ENCODE measurements at regions not wholly inside any gene's neighbourhood (a gene's known extent, or its start where the extent isn't known, plus 50 kb on each side); places are given as distances from the start of the nearest gene placed in this dataset.

DNA sequence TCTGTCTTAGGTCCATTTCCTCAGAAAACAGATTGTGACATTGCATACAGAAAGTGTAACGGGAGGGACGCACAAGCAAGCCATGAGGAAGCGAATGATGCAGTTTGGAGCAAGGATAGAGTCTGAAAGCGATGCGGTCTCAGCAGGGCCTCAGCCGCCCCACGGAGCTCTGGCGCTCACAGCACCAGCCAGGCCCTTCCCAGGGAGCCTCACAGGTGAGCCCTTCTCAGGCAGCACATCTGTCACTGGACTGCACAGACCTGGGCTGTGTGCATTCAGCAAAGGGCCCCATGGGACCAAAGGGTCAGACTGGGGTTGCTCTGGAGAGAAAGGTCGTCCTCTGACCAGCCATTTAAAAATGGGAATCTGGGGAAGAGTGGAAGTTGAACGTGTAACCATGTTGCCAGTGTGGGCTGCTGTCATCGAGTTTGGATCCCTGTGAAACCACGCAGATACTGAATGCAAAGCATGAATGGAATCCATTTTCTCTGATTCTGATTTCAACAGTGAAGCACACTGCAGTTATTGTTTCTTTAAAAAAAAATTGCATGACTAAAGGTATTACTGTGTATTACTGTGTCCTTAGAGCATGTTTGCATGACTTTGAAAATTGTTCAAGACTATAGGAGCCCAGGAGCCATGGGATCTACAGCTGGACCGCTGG lies 350.0 kb upstream of the AKR1E2 start:
- DNase-seq, result no peak

DNA sequence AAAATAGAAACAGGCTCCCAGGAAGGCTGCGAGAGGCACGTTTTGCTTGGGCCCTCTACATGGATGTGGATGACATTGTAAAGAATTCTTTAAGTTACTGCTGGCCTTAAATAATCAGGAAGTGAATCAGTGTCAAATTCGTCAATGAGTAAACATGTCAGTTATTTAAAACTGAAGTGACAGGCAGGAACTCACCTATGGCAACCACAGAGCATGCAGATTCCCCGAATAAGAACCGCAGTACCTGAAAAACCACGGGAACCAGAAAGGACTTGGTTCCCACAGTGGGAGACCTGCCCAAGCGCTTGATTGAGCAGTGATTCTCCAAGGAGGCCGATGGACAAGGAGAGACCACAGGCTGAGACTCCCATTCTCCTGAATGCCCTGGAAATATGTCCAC lies 351.2 kb upstream of the AKR1E2 start:
- no peak for DNase-seq

DNA sequence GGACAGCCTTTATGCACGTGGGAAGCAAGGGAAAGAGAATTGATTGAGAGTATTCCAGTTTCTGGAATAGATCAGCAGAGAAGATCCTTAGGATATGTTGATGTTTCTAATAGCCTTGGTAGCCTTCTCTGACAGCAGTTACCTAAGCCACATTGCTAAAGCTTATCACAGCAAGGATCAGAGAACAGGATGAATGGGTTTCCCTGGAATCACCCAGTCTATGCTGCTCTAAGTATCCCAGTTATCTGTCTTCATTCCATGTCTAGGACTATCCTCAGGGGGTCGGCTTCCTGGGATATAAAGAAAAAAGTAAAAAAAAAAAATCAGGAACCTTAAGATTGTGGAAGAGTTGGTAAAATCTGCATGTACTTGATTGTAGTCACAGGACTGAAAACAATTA lies 352.0 kb upstream of the AKR1E2 start:
- DNase-seq, result no peak

DNA sequence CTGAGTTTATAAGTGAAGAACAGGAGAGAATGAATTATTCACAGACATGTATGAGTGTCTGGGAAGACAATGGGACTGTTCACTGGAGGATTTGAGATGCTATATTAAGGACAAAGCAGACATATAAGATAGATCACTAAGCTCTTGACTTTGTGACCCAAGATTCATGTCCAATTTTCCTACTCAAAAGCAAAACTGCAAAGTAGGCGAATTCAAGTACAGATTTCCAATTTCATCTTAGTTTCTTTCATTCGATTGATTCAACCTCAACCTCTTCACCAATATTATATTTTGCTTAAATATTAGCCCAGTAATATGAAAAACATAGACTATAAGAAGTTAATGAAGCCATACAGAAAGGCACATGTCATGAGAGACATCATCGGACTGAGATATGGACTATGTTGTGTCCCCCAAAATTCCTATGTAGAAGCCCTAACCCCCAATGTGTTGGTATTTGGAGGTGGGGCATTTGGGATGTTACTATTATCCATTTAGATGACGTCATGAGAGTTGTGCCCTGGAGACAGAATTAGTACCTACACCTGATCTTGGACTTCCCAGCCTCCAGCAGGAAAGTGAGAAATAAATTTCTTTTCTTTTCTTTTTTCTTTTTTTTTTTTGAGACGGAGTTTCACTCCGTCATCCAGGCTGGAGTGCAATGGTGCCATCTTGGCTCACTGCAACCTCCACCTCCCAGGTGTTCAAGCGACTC lies 353.7 kb upstream of the AKR1E2 start:
- DNase-seq, result no peak

DNA sequence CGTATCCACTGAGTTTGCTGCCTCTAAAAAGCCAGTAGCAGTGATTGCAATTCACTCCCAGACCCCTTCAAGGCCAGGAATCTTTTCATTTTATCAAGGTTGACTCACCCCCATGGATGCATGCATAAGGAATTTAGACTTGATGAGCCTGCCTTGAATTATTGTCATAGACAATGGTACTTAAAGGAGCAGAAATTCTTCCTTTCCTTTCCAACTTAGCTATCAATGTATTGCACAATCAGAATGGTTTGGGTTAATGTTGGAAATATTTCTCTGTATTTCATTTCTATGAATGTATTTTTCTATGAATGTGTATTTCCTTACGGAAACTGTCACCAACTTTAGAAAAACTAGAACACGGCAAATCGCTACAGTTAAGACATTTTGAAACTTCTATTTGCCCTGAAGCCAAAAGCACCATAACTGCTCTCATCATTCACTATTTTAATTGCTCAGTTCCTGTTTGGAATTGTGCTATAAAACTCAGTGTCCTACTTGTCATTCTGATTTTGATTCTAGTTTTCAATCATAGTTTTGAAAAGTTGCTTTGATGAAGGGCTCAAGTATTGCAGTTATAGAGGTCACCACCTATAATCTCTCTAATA lies 355.7 kb upstream of the AKR1E2 start:
- no peak for DNase-seq

DNA sequence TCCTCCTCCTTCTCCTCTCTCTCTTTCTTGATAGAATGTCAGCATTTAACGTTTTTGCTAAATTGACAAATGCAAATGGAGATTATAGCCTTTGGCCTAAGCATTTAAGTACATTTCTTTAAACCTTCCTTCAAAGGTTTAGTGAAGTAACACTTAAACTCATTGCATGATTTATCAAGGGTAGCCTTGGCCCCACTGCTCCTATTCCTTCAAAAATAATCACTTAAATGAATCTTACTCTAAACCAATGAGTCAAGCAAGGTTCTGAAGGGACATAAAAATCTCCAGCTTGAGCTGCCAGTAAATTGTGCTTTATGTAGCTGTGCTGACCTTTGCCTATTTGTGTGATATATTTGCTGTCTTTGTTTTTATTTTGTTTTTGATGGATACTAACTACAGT lies 358.5 kb upstream of the AKR1E2 start:
- DNase-seq, result no peak

DNA sequence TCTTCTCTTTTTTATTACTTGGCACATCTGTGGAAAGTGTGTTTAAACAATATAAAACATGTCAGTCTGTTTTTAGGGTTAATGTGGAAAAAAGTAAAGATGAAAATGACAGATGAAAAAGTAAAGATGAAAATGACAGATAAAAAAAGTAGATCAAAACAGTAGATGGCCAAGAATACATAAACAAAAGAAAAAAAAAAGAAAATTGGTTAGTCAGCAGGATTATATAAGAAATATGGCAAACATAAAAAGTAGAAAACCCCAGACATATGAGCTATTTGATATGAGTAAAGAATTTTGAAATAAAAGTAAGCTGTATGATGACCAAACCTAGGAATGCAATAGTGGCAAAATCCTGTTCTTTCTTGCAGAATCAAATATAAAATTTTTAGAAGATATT lies 365.7 kb upstream of the AKR1E2 start:
- no peak for DNase-seq

DNA sequence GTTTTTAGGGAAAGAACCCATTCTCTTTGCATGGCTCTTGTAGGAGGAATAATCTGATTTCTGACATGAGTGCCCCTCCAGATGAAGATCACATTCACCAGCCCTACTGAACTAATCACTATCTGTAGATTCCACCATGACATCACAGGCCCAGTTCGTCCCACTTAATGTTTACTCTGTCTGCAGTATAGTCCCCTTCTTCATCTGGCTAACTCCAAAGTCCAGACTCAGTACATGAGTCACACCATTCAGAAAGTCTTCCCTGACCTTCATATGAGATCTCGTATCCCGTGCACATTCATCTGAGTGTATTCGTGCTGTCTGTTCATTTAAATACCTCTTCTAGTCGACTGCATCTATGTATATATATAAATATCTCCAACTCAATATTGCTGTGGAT lies 366.5 kb upstream of the AKR1E2 start:
- DNase-seq, result no peak

DNA sequence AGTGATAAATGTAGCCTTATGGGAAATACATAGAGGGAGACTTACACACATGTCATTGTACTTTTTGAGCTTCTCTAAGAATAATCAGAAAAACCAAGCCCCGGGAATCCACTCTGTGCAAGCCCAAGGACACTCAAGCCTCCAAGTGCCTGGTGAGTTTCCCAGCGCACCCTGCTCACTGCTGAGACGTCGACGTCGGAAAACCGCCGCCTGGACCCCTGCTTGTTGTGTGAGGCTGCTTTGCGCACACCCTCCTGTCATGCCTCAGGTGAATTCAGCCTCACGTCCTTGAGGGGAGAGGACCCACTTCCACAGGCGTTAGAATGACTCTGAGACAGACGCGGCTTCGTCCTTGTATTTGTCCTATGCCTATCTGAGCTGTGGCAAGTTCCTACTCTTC lies 368.4 kb upstream of the AKR1E2 start:
- DNase-seq, result no peak

DNA sequence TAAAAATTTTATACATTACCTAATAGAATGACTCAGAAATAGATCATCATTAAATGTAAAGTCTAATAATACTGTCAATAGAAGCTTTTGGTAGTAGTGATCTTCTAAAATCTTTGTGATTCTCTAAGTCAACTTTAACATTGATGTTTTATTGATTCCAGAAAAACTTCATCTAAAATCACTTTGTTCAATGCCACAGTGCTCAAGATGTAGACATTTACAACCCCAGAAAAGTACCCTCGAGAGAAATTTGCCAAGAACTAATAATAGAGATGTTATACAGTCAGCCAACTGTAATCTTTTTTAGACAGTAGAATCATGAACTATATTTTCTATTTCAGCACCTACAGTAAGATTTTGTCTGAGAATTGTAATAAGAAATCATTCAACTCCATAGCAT lies 369.2 kb upstream of the AKR1E2 start:
- DNase-seq, result no peak

DNA sequence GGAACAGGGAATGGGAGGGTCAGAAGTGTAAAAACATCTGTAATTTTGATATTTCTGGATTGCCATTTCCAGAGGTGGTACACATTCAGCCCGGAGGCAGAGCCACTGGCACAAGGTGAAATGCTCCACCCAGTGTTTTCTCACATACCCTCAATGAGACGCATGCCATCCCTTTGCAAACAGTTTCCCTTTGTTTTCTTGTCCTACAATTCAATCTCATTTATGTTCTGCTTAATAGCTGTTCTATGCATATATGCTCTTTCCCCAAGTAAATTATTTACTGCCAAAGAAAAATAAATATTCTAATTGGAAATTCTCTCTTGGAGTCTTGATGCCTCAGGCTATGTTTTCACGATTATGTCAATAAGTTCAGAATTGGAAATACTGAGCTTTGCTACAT lies 369.7 kb upstream of the AKR1E2 start:
- no peak for DNase-seq

DNA sequence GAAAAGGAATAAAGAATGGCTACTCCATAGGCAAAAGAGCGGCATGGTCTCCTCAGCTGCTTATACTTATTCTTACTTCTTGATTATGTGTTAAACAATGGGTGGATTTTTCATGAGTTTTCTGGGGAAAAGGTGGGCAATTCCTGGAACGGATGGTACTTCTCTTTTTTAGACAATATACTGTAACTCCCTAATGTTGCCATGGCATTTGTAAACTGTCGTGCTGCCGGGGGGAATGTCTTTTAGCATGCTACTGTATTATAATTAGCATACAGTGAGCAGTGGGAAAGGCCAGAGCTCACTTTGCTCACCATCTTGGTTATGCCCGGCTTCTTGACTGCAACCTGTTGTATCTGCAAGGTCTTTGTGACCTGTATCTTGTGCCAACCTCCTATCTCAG lies 372.1 kb upstream of the AKR1E2 start:
- no peak for DNase-seq

DNA sequence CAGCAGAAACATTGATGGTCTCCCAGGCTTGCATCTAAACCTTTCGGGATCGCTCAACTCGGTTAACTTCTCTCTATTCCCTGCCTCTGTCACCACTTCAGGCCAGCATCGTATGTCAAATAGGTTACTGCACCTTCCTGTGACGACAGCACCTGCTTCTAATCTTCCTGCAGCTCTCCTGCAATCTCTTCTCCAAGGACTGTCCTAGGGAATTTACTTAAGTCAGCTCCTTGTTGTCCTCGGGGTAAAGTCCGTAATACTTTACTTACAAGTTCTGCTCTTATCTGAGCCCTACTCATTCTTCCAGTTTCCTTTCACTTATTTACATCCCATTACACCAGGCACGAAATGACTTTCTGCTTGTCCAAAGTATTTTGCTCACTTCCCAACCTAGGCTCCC lies 372.7 kb upstream of the AKR1E2 start:
- no peak for DNase-seq

DNA sequence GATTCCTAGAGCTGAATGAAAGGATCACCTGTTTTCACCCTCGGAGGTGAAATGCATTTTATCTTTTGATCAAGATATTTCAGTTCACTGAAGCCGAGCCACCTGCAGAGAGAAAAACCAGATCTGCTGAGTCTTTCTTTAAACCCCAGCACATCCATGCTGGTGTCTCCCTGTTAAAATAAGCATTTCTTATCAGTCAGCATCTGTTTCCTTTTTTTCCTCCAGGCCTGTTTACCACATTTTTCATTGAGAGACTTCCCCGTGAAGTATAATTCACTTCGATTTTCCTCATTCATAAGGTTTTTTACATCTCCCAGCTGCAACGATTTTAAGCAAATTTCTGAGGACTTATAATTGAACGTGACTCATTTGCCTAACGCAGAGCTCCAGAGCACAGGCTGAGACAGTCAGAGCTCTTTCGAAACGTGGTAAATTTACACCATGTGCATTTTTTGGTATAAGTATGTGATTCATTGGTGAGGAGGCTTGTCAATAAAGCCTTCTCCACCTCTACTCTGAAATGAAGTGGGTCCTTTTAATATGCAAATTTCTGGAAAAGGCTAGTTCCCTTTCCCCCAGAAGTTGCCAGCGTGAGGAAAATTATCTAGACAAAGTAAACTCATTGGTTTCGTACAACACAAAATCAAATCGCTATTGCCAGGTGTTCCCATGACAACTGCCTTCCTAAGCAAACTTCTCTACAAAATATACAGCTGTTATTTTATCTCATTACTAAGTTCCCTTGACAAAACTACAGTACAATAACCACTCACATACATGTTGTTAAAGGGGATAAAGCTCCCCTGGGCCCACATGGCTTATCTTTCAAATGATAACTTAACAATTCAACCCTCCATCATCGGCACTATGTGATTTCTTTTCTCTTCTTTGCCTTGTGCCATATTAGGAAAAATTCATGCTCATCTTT lies 374.8 kb upstream of the AKR1E2 start:
- no peak for DNase-seq

DNA sequence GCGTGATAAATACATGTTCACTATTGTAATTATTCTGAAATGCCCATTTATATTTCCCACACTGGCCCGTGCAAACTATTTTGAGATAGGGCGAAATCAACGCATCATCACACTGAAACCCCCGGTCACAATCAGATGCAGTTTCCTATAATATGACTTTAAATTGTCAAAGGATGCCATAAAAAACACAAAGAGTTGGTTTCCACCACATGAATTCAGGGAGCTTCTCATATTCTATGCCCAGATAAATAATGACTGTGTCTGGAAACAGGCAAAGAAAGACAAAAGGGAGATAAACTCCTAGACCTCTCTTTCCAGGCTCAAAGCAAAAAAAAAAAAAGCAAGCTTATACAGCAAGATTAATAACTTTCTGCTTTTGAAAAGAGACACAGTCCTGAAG lies 375.8 kb upstream of the AKR1E2 start:
- no peak for DNase-seq

DNA sequence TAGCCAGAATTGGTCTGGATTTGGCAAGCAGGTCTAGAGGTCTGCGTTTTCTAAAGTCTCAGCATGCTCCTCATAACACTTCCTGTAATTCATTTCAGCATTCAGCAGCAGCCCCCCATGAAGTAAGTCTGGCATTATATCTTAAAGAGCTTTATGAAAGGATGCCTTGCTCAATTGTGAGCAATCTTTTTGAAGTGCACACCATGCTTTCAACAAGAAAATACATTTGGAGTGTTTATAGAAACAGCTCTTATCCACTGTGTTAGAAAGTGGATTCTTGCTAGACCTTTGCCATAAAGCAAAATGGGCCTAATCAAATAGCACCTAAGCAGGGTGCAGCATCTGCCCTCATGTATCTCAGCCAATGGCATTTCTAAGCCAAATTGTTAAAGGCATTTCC lies 378.0 kb upstream of the AKR1E2 start:
- DNase-seq, result no peak

DNA sequence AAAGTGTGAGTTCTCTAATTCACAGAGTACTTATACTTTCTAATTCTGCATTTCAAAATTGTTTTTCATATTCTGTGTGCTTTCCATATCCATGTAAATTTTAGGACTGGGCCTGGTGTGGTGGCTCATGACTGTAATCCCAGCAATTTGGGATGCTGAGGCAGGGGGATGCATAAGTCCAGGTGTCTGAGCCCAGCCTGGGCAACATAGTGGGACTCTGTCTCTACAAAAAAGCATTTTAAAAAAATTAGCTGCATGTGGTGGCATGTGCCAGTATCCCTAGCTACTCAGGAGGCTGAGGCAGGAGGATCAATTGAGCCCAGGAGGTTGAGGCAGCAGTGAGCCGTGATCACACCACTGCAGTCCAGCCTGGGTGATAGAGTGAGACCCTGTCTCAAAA lies 382.6 kb upstream of the AKR1E2 start:
- no peak for DNase-seq

DNA sequence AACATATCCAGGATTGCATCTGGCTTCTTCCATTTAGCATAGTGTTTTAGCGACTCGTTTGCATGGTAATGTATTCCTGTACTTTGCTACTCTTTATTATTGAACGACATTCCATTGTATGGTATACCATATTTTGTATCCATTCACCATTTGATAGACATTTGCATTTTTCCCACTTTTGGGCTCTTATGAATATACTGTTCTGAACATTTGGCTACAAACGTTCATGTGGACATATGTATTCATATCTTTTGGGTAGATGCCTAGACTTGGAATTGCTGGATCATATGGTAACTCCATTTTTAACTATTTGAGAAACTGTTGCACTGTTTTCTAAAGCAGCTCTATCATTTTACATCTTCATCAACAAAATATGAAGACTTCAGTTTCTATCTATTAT lies 383.7 kb upstream of the AKR1E2 start:
- no peak for DNase-seq

DNA sequence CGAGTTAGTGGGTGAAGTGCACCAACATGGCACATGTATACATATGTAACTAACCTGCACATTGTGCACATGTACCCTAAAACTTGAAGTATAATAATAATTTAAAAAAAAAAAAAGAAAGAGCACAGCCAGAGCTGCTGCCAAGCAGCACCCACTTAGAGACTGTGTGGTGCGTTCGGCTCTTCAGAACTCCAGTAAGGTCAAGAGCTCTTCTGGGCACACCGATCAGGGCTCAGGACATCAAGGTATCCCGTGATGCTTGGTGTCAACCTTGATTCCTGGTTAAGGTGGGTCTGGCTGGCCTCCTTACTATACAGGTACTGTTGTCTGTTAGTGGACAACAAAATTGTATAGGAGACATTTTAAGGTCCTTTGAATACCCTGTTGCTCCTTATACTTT lies 385.7 kb upstream of the AKR1E2 start:
- no peak for DNase-seq

DNA sequence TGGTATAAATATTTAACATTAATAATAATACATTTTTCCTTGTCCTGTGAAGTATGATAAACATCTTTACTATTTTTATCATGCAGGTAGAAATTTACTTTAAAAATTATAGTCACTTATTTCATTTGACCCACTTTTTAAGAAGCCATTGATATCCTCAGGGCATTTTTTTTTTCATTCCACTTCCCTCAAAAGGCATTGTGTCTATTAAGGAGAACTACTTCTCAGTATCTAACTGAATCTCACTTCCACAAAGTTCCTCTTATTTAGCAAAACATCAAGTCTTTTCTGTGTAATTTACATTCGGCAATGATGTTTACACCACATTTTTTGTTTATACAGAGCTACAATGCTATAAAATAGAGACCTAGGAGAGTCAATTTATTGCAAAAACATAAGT lies 388.2 kb upstream of the AKR1E2 start:
- DNase-seq, result no peak

DNA sequence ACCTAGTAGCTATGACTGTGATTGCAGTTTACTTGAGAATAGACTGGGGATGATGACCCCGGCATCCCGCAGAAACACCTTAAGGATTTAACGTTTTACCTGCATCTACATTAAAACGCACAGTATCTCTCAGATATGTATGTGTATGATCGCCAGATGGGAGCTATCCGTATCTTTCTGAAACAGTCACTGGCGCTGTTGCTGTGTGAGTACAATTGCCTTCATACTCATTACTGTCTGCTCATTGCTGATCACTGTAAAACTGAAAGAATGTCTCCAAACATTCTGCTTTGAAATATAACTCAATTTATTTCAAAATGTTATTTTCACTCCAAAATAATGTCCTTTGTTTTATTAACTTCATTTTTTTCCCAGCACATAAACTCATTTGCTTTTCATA lies 388.9 kb upstream of the AKR1E2 start:
- no peak for DNase-seq

DNA sequence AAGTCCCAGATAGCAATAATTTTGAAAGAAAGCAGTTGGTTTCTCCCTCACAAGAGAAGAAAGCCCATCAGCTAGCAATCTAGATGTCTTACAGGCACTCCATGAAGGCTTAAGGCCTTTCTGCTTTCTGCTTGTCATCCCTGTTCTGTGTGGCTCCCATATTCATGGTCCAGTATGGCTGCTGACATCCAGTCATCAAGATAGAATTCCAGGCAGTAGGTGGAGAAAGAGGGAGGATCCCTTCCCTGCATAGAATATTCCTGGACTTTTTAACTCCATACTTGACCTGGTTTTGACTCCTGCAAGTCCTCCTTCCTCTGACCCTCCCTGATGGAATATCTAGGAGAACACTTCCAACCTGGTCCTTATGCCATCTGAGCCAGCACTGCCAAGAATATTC lies 389.9 kb upstream of the AKR1E2 start:
- DNase-seq, result no peak

DNA sequence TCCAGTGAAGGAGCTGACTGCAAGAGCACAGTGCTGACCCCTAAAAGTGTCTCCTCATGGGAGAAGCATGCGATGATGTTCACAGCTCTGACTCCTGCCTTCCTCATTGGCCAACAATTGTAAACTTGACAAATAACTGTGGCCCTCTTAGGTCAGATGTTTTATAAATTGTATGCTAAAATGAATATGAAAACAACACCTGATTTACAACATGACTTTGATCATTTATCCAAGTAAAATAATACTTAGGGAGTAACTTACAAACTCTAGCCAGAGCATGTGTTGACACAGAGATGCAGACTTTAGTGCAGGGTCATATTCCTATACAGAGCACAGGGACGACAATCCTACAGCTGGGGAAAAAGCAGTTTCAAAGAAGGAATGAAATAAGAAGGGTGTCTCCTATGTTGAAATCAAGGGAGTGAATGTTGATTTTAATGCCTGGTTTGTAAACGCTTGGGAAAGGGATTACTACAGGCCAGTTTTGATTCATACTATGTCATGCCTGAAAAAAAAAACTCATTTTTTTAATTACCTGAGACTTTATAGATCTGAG lies 391.4 kb upstream of the AKR1E2 start:
- DNase-seq, result no peak

All from SIG-M5 (cell line).